ENCODE measurements at regions not wholly inside any gene's neighbourhood (a gene's known extent, or its start where the extent isn't known, plus 50 kb on each side); places are given as distances from the start of the nearest gene placed in this dataset.

DNA sequence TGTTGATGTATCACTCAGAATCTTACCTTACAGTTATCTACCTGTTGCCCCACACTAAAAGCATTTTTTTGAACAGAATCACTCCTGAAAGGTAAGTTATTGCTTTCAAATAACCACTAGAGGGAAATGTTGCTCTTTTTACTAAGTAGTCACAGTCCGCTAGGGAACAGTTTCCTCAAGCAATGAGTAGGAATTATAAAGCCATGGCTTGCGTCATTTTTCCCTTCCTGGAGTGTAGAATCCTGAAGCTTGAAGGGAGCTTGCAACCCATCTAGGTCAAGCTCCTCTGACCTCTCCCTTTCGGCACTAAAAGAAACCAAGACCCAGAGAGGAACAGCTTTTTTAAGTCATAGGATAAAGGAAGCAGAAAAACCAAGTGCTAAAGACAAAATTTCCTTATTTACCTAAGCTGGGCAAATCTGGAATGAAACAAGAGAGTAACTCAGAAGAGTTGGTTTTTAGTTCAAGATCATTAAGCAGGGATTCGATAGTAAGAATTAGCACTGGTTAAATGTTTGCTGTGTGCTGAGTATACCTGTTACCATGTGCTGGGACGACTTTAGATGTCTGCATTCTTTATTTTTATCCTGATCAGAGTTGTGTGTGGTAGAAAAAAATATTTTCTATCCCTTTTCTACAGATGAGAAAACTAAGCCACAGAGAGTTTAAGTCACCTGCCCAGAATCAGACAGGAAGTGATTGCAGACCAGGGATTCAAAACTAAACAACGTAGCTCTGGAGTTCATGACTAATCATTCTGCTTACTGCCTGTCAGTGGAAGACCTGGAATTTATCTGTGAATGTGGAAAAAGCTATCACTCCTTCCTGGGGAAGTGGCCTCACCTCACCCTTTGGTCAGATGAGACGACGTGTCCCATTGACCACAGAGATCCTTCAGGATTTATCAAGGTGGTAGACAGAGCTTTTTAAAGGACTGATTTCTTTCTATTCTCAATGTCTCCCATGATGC, 631.5 kb downstream of the RAB28 start:
- no peak overlapping the region for H2AK5ac ChIP-seq (ENCODE audit: low read depth, low read length)
- ChIA-PET POLR2A (ENCODE audit: unreplicated experiment) (no interaction called here), CTCF (interaction anchor here (0.6 to 2.1 kb wide), 6 partner anchors 11 to 1291 kb away, joined by 3 to 7 read pairs (median 4); no protein-coding TSS in a partner anchor)
- no peak overlapping the region for H2BK15ac ChIP-seq (ENCODE audit: low read depth, low read length)
- H3K4ac ChIP-seq (ENCODE audit: low read depth, low read length): no peak overlapping the region
- no peaks in the 10 kb centered on the region for H3K9me1 ChIP-seq (ENCODE audit: insufficient read depth, low read length)
- intact Hi-C loops (cut with micrococcal nuclease) (loop anchor here (1.0 kb wide), 1 partner anchor 697 kb away; no protein-coding TSS in a partner anchor), in situ Hi-C loops (cut with MboI; ENCODE audit: low sequenced_read_pairs) (loop anchor here (5.0 kb wide), 1 partner anchor 695 kb away; no protein-coding TSS in a partner anchor), dilution Hi-C loops (cut with HindIII; ENCODE audit: low sequenced_read_pairs, unreplicated experiment) (no loop called here)
- DNase-seq (peak; percentile 52), ATAC-seq (ENCODE audit: low read depth) (peak; percentile 60)
- no peak overlapping the region for H2AFZ ChIP-seq (replicated peaks; ENCODE audit: low read length, poor library complexity)
- H3K56ac ChIP-seq (ENCODE audit: extremely low read depth, insufficient read depth, low read length): no peak overlapping the region
- no TSS peak for BruUV-seq (replicated peaks)
- H3K14ac ChIP-seq (replicated peaks; ENCODE audit: low read depth, low read length): no peak overlapping the region
- H3K23ac ChIP-seq (ENCODE audit: low read depth, low read length): no peak overlapping the region
- H3K9ac ChIP-seq (ENCODE audit: low read depth, low read length): no peak overlapping the region
- no peak overlapping the region for H3K18ac ChIP-seq (ENCODE audit: low read depth, low read length)
- H4K91ac ChIP-seq (ENCODE audit: insufficient read depth, low read depth, low read length): no peak overlapping the region
- no peaks in the 10 kb centered on the region for H3K79me1 ChIP-seq (ENCODE audit: low read depth in 1 of 2, low read length in 2 of 2)
- no peaks in the 10 kb centered on the region for H3K9me3 ChIP-seq (ENCODE audit: control insufficient read depth, insufficient read depth, low read length)
- H4K8ac ChIP-seq (ENCODE audit: low read depth in 2 of 2, low read length in 2 of 2): no peak overlapping the region
- H3K27ac ChIP-seq (ENCODE audit: insufficient read depth, low read length): no peak overlapping the region
- TF ChIP-seq CHD1 (IDR thresholded peaks at IDR 0.05; ENCODE audit: low read depth, low read length) (no peak), POLR2A (IDR thresholded peaks at IDR 0.05; ENCODE audit: low read depth, low read length) (no peak), MAFK (IDR thresholded peaks at IDR 0.05; ENCODE audit: low read depth, low read length) (no peak), SMC3 (IDR thresholded peaks at IDR 0.05; ENCODE audit: low read depth, low read length) (peak; percentile 41; the same call in 1 of the 2 replicates), RAD21 (IDR thresholded peaks at IDR 0.05; ENCODE audit: low read length) (peak; percentile 63), CEBPB (IDR thresholded peaks at IDR 0.05; ENCODE audit: low read depth, low read length) (peak; percentile 37; the same call in 1 of the 2 replicates)
- TF ChIP-seq, protein P1, sequence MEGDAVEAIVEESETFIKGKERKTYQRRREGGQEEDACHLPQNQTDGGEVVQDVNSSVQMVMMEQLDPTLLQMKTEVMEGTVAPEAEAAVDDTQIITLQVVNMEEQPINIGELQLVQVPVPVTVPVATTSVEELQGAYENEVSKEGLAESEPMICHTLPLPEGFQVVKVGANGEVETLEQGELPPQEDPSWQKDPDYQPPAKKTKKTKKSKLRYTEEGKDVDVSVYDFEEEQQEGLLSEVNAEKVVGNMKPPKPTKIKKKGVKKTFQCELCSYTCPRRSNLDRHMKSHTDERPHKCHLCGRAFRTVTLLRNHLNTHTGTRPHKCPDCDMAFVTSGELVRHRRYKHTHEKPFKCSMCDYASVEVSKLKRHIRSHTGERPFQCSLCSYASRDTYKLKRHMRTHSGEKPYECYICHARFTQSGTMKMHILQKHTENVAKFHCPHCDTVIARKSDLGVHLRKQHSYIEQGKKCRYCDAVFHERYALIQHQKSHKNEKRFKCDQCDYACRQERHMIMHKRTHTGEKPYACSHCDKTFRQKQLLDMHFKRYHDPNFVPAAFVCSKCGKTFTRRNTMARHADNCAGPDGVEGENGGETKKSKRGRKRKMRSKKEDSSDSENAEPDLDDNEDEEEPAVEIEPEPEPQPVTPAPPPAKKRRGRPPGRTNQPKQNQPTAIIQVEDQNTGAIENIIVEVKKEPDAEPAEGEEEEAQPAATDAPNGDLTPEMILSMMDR (conservative IDR thresholded peaks at IDR 0.05; ENCODE audit: low read depth, low read length): peak; percentile 49
- TF ChIP-seq, protein P2, sequence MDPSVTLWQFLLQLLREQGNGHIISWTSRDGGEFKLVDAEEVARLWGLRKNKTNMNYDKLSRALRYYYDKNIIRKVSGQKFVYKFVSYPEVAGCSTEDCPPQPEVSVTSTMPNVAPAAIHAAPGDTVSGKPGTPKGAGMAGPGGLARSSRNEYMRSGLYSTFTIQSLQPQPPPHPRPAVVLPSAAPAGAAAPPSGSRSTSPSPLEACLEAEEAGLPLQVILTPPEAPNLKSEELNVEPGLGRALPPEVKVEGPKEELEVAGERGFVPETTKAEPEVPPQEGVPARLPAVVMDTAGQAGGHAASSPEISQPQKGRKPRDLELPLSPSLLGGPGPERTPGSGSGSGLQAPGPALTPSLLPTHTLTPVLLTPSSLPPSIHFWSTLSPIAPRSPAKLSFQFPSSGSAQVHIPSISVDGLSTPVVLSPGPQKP (IDR thresholded peaks at IDR 0.05; ENCODE audit: borderline replicate concordance, low read depth, low read length): no peak
- H3K4me1 ChIP-seq (ENCODE audit: control insufficient read depth, insufficient read depth, low read length): no peaks in the 10 kb centered on the region
- no peak overlapping the region for H2BK5ac ChIP-seq (ENCODE audit: low read depth, low read length, poor library complexity, severe bottlenecking)
- no peak overlapping the region for H3K4me3 ChIP-seq (ENCODE audit: insufficient read depth, low read depth, low read length)
- H2BK120ac ChIP-seq (ENCODE audit: low read depth, low read length): no peak overlapping the region
- no peaks in the 10 kb centered on the region for H3K27me3 ChIP-seq (ENCODE audit: control insufficient read depth, insufficient read depth, low read length)
- H3K4me2 ChIP-seq (ENCODE audit: low read depth, low read length): no peak overlapping the region
- H3K36me3 ChIP-seq (ENCODE audit: control insufficient read depth, insufficient read depth, low read length): no peaks in the 10 kb centered on the region
- WGBS, 2 experiments (ENCODE audit: extremely low coverage in 2 of 2, insufficient read length in 1 of 2): 40% methylated on average over 1 of the region's 8 CpGs; no CpG with 5 or more reads in 1 of the 2 experiments
- H2BK20ac ChIP-seq (ENCODE audit: low read depth, low read length): no peak overlapping the region
- H4K5ac ChIP-seq (ENCODE audit: low read depth, low read length): no peak overlapping the region
- H4K20me1 ChIP-seq (ENCODE audit: insufficient read depth, low read length): no peaks in the 10 kb centered on the region
- H2AK9ac ChIP-seq (replicated peaks; ENCODE audit: low read depth, low read length, poor library complexity): no peak overlapping the region
